Gastroesophageal sphincter (tissue), 3 donors: ENCODE measurements at regions not wholly inside any gene's neighbourhood (a gene's known extent, or its start where the extent isn't known, plus 50 kb on each side); places are given as distances from the start of the nearest gene placed in this dataset.

Experiments used
- CTCF ChIP-seq, 4 experiments: fragments of 200-600 bp in 2 of 4; fragments of 450-650 bp in 2 of 4; sonication (generic) in 1 of 4; IDR thresholded peaks; one replicate each; pipeline ENCODE4 v1.5.1; 2017 to 2019; ENCODE audit warnings: antibody characterized with exemption in 4 of 4, mild to moderate bottlenecking in 2 of 4, moderate library complexity in 2 of 4
- EP300 ChIP-seq: sonication (generic); formaldehyde crosslinking; IDR thresholded peaks from one replicate; pipeline ENCODE4 v1.6.1; 2017; ENCODE audit warnings: antibody characterized with exemption, mild to moderate bottlenecking
- POLR2A ChIP-seq, 2 donors: fragments of 450-650 bp; IDR thresholded peaks; one replicate each; pipeline ENCODE4 v1.6.1; 2017; ENCODE audit warnings: antibody characterized with exemption in 2 of 2, mild to moderate bottlenecking in 2 of 2, moderate library complexity in 1 of 2
- POLR2AphosphoS5 ChIP-seq: sonication (generic); formaldehyde crosslinking; IDR thresholded peaks from one replicate; pipeline ENCODE4 v1.6.1; 2017; ENCODE audit warnings: antibody characterized with exemption

GRCh38 chr2:6127718-6128117 is 435.5 kb downstream of the SOX11 start:
- TF ChIP-seq POLR2A (IDR thresholded peaks at IDR 0.05) (no peak), CTCF (IDR thresholded peaks at IDR 0.05) (no peak), POLR2AphosphoS5 (no peak), EP300 (no peak)
